Fibroblast of skin of back (primary cell): ENCODE measurements at regions not wholly inside any gene's neighbourhood (a gene's known extent, or its start where the extent isn't known, plus 50 kb on each side); places are given as distances from the start of the nearest gene placed in this dataset.

Experiments
- DNase-seq: peaks from one replicate; pipeline ENCODE4 v3.0.0-alpha.2; 2013

GRCh38 chr7:12085516-12085915 is 125.6 kb upstream of the TMEM106B start:
- no peak for DNase-seq

- DNase-seq = no peak
These were observed 120.9 kb upstream of the TMEM106B start for GRCh38 chr7:12089951-12090756.

GRCh38 chr7:12090757-12091221 is 120.3 kb upstream of the TMEM106B start:
- DNase-seq = no peak

GRCh38 chr7:12091231-12091630 is 119.9 kb upstream of the TMEM106B start:
- no peak for DNase-seq

GRCh38 chr7:12092499-12093130 is 118.5 kb upstream of the TMEM106B start:
- no peak for DNase-seq

- DNase-seq = no peak
These were observed 117.7 kb upstream of the TMEM106B start for GRCh38 chr7:12093365-12093764.

- no peak for DNase-seq
These were observed 116.7 kb upstream of the TMEM106B start for GRCh38 chr7:12094365-12094921.

- no peak for DNase-seq
These were observed 109.0 kb upstream of the TMEM106B start for GRCh38 chr7:12102126-12102525.

GRCh38 chr7:12102527-12102926 is 108.6 kb upstream of the TMEM106B start:
- no peak for DNase-seq

GRCh38 chr7:12103948-12104347 is 107.1 kb upstream of the TMEM106B start:
- no peak for DNase-seq

- DNase-seq = no peak
These were observed 103.7 kb upstream of the TMEM106B start for GRCh38 chr7:12107381-12107780.

- DNase-seq = no peak
These were observed 103.2 kb upstream of the TMEM106B start for GRCh38 chr7:12107841-12108254.

GRCh38 chr7:12110425-12110824 is 100.7 kb upstream of the TMEM106B start:
- DNase-seq = no peak

- DNase-seq = peak; percentile 3
These were observed 99.4 kb upstream of the TMEM106B start for GRCh38 chr7:12111422-12112405.

- DNase-seq = no peak
These were observed 93.9 kb upstream of the TMEM106B start for GRCh38 chr7:12117170-12117569.

GRCh38 chr7:12119620-12120303 is 91.3 kb upstream of the TMEM106B start:
- DNase-seq = no peak

GRCh38 chr7:12120632-12121031 is 90.5 kb upstream of the TMEM106B start:
- no peak for DNase-seq

- no peak for DNase-seq
These were observed 87.9 kb upstream of the TMEM106B start for GRCh38 chr7:12123172-12123571.

- DNase-seq = no peak
These were observed 87.1 kb upstream of the TMEM106B start for GRCh38 chr7:12124028-12124427.

- DNase-seq = no peak
These were observed 83.6 kb upstream of the TMEM106B start for GRCh38 chr7:12127455-12127854.

- no peak for DNase-seq
These were observed 80.5 kb upstream of the TMEM106B start for GRCh38 chr7:12130609-12131008.

- DNase-seq = no peak
These were observed 80.0 kb upstream of the TMEM106B start for GRCh38 chr7:12131122-12131521.
